Gastroesophageal sphincter (tissue), 4 donors: ENCODE measurements at regions not wholly inside any gene's neighbourhood (a gene's known extent, or its start where the extent isn't known, plus 50 kb on each side); places are given as distances from the start of the nearest gene placed in this dataset.

Experiments used
- ATAC-seq: fragments of 150-250 bp; one replicate; pipeline ENCODE4 v1.9.1; 2016; ENCODE audit warnings: mild to moderate bottlenecking, moderate library complexity
- H3K27ac ChIP-seq, 4 donors: fragments of 200-600 bp; sonication (generic) in 3 of 4; 1 replicate in 3 of 4; 2 replicates in 1 of 4; pipeline ENCODE4 v1.5.1; 2016 to 2019
- H3K27me3 ChIP-seq: fragments of 200-600 bp; sonication (generic); one replicate; pipeline ENCODE4 v1.5.1; 2019
- H3K36me3 ChIP-seq, 2 donors: fragments of 200-600 bp; sonication (generic); one replicate each; pipeline ENCODE4 v1.5.1; 2019; ENCODE audit warnings: control low read depth in 1 of 2
- H3K4me1 ChIP-seq, 3 donors: fragments of 200-600 bp; sonication (generic); 1 replicate in 2 of 3; 2 replicates in 1 of 3; pipeline ENCODE4 v1.5.1; 2016 to 2019; ENCODE audit warnings: control low read depth in 2 of 3
- H3K4me3 ChIP-seq, 2 donors: fragments of 200-600 bp; sonication (generic); one replicate each; pipeline ENCODE4 v1.5.1; 2019; ENCODE audit warnings: mild to moderate bottlenecking in 1 of 2, moderate library complexity in 1 of 2
- H3K9me3 ChIP-seq, 3 donors: fragments of 200-600 bp; sonication (generic); one replicate each; pipeline ENCODE4 v1.5.1; 2017 to 2019; ENCODE audit warnings: control low read depth in 2 of 3
- EP300 ChIP-seq: sonication (generic); formaldehyde crosslinking; IDR thresholded peaks from one replicate; pipeline ENCODE4 v1.6.1; 2017; ENCODE audit warnings: antibody characterized with exemption, mild to moderate bottlenecking
- POLR2A ChIP-seq, 2 donors: fragments of 450-650 bp; IDR thresholded peaks; one replicate each; pipeline ENCODE4 v1.6.1; 2017; ENCODE audit warnings: antibody characterized with exemption in 2 of 2, mild to moderate bottlenecking in 2 of 2, moderate library complexity in 1 of 2
- POLR2AphosphoS5 ChIP-seq: sonication (generic); formaldehyde crosslinking; IDR thresholded peaks from one replicate; pipeline ENCODE4 v1.6.1; 2017; ENCODE audit warnings: antibody characterized with exemption
- WGBS, 2 donors: methylation state at CpG; one replicate each; pipeline ENCODE4 v1.1.5; 2018; ENCODE audit warnings: low coverage in 1 of 2; 5-methylcytosine and 5-hydroxymethylcytosine counted together
- TF ChIP-seq, protein P1 (sequence below), 4 experiments: fragments of 200-600 bp in 2 of 4; fragments of 450-650 bp in 2 of 4; sonication (generic) in 1 of 4; IDR thresholded peaks; one replicate each; pipeline ENCODE4 v1.5.1; 2017 to 2019; ENCODE audit warnings: antibody characterized with exemption in 4 of 4, mild to moderate bottlenecking in 2 of 4, moderate library complexity in 2 of 4

DNA sequence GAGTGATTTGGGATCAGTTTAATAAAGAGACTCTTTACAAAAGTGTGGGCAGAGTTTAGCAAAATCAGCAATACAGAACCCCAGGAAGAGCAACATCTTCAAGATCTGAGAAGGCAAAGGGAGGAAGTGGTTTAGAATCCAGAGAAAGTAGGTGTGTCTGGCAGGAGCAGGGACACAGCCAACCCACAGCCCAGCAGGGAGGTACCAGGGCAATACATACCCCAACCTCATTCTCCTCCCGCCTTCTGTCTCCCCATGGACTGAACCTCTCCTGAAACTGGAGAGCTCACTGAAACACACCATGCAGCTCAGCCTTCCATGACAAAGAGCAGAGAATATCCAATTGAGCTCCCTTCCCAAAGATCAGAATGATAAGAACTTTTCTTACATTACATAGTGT lies 283.4 kb downstream of the PRELID2 start:
- no peak overlapping the region for H3K4me3 ChIP-seq
- TF ChIP-seq EP300 (no peak), POLR2AphosphoS5 (no peak), POLR2A (IDR thresholded peaks at IDR 0.05) (no peak)
- TF ChIP-seq, protein P1, sequence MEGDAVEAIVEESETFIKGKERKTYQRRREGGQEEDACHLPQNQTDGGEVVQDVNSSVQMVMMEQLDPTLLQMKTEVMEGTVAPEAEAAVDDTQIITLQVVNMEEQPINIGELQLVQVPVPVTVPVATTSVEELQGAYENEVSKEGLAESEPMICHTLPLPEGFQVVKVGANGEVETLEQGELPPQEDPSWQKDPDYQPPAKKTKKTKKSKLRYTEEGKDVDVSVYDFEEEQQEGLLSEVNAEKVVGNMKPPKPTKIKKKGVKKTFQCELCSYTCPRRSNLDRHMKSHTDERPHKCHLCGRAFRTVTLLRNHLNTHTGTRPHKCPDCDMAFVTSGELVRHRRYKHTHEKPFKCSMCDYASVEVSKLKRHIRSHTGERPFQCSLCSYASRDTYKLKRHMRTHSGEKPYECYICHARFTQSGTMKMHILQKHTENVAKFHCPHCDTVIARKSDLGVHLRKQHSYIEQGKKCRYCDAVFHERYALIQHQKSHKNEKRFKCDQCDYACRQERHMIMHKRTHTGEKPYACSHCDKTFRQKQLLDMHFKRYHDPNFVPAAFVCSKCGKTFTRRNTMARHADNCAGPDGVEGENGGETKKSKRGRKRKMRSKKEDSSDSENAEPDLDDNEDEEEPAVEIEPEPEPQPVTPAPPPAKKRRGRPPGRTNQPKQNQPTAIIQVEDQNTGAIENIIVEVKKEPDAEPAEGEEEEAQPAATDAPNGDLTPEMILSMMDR (IDR thresholded peaks at IDR 0.05): no peak
- 100% methylated on average over 1 of the region's 1 CpG; no CpG with 5 or more reads in 1 of the 2 donors for WGBS, 2 donors
- no peaks in the 10 kb centered on the region for H3K36me3 ChIP-seq
- no peak overlapping the region for H3K27ac ChIP-seq
- H3K4me1 ChIP-seq: no peaks in the 10 kb centered on the region
- no peaks in the 10 kb centered on the region for H3K27me3 ChIP-seq
- ATAC-seq: no peak
- H3K9me3 ChIP-seq: no peaks in the 10 kb centered on the region

DNA sequence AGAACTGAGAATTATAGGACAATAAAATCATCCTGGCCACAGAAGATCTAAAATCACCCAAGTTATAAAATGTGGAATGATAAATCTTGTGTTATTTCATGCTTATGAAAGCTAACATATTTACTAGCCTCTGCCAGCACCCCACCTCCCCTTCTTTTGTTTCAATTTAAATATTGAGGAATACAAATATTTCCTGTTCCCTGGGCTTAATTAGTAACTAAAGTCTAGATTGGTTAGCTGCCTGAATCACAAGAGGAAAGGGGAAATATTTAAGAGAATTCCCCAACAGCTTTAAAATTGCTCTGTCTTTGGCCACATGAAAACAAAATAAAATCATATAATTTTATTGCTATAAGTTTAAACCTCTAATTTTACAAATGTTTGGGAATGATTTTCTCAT lies 287.0 kb downstream of the PRELID2 start:
- Histone ChIP-seq H3K27me3 (no peaks in the 10 kb centered on the region), H3K4me1 (no peaks in the 10 kb centered on the region), H3K9me3 (no peaks in the 10 kb centered on the region), H3K36me3 (no peaks in the 10 kb centered on the region), H3K4me3 (no peak overlapping the region), H3K27ac (no peak overlapping the region)
- TF ChIP-seq POLR2AphosphoS5 (no peak), POLR2A (IDR thresholded peaks at IDR 0.05) (no peak), EP300 (no peak)
- TF ChIP-seq, protein P1 (IDR thresholded peaks at IDR 0.05): no peak
- no peak for ATAC-seq

DNA sequence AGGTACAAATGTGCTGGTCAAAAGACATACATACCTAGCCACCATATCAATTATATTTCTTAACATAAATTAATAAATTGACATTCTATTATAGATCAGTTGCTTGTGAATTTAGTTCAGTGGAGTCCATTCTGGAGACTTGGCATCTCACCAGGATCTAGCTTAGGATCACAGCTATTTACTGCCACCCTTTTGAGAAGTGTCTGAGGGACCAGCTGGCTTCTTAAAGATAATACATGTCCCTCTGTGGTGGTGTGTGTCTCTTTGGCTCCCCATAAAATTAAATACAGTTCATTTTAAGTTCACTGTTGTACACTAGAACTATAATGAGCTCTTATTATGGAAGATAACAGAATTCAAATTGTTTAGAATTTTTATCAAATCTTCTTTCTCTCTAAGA lies 290.7 kb downstream of the PRELID2 start:
- Histone ChIP-seq H3K4me3 (no peak overlapping the region), H3K36me3 (no peaks in the 10 kb centered on the region), H3K9me3 (no peaks in the 10 kb centered on the region), H3K4me1 (no peaks in the 10 kb centered on the region), H3K27ac (no peak overlapping the region), H3K27me3 (no peaks in the 10 kb centered on the region)
- TF ChIP-seq EP300 (no peak), POLR2A (IDR thresholded peaks at IDR 0.05) (no peak)
- TF ChIP-seq, protein P1 (IDR thresholded peaks at IDR 0.05): no peak
- no peak for ATAC-seq

DNA sequence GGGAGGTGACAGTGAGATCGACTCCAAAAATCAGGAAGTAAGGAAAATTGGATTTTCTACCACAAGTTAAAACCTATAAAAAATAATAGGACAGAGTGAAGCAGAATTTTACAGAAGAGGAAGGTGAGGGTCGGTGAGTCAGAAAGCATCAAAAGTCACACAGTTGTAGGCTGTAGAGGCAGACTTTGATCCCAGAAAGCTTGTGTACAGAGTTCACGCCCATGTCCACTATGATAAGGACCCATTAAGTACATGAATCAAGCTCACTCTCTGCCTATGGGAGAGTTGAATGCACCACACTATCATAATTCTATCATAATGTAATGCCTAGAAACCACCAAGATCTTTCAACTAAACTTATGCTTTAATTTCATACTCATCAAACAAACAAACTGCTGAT lies 291.2 kb downstream of the PRELID2 start:
- 81 to 100% methylated on average over 2 of the region's 3 CpGs for WGBS, 2 donors
- H3K27ac ChIP-seq: no peak overlapping the region
- ATAC-seq: no peak

DNA sequence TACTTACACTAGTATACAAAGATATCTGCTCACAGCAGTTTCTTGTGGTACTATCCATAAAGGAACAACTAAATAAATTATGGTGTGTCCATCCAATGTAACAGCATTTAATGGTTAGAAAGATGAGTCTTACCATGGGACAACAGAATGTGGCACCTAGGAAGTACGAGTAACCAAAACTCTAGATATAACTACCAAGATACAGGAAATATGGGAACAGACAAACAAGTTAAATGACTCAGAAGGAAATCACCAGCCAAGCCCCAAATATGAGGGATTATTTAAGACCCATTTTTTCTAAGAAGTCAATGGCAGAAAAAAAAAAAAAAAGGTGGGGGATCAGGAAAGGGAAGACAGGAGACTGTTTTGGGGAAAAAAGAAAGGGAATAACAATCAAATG lies 294.8 kb downstream of the PRELID2 start:
- H3K27ac ChIP-seq: no peak overlapping the region
- no peaks in the 10 kb centered on the region for H3K27me3 ChIP-seq
- H3K9me3 ChIP-seq: peaks cover 0 to 11% (median 0%) of the 10 kb centered on the region in 3 donors
- no peak overlapping the region for H3K4me3 ChIP-seq
- TF ChIP-seq POLR2AphosphoS5 (no peak), POLR2A (IDR thresholded peaks at IDR 0.05) (no peak), EP300 (no peak)
- TF ChIP-seq, protein P1 (IDR thresholded peaks at IDR 0.05): no peak
- H3K36me3 ChIP-seq: no peaks in the 10 kb centered on the region
- WGBS, 2 donors: 63 to 88% methylated on average over 1 of the region's 1 CpG
- H3K4me1 ChIP-seq: no peaks in the 10 kb centered on the region
- no peak for ATAC-seq

More for the DNA sequence above, 291.2 kb downstream of the PRELID2 start:
- Histone ChIP-seq H3K27me3 (no peaks in the 10 kb centered on the region), H3K4me1 (no peaks in the 10 kb centered on the region), H3K36me3 (no peaks in the 10 kb centered on the region), H3K4me3 (no peak overlapping the region), H3K9me3 (no peaks in the 10 kb centered on the region)
- TF ChIP-seq, protein P1 (IDR thresholded peaks at IDR 0.05): no peak
- TF ChIP-seq POLR2A (IDR thresholded peaks at IDR 0.05) (no peak), POLR2AphosphoS5 (no peak), EP300 (no peak)
